Heart left ventricle (tissue), 13 donors: ENCODE measurements at regions not wholly inside any gene's neighbourhood (a gene's known extent, or its start where the extent isn't known, plus 50 kb on each side); places are given as distances from the start of the nearest gene placed in this dataset.

Experiments used
- POLR2A ChIP-seq, 2 donors: fragments of 450-650 bp; IDR thresholded peaks; one replicate each; pipeline ENCODE4 v1.6.1; 2017; ENCODE audit warnings: antibody characterized with exemption in 2 of 2, mild to moderate bottlenecking in 2 of 2, moderate library complexity in 2 of 2
- TF ChIP-seq, protein P1 (sequence below), 12 donors: fragments of 200-600 bp; sonication (generic) in 4 of 12; IDR thresholded peaks; one replicate each; pipeline versions ENCODE4 v1.5.0 to v1.8.0; 2018 to 2022; ENCODE audit warnings: antibody characterized with exemption in 12 of 12, mild to moderate bottlenecking in 5 of 12
- donor health status: ischemic (EF 13 %, LVEDD 7.1; RV severe dilation, severe dysfunction).
- donor health status: DM: no; HTN: yes; CAD: no.
- donor health status: DM: no; HTN: no; CAD: no.
- donor health status: ischemic (EF 25% LVEDD 6.9; RV normal size, moderate dysfunction).
- donor health status: ischemic (EF 25% LVEDD 5.7; RV mildly dilated, moderate dysfunction).
- donor health status: ischemic (EF 35%, LVEDD 5.7; RV mildly dilated, moderate dysfunction).
- donor health status: nonischemic (EF 11% LVEDD 7.7; RV severe dilation, severe dysfunction).
- donor health status: DM: yes; HTN: yes; CAD: no.
- donor health status: PGD.
- donor health status: ischemic (EF 29% LVEDD 5.4; RV normal size, mild dysfunction).
- donor health status: nonischemic (EF 23%, LVEDD 6.1; RV moderate dilation, normal function).

- TF ChIP-seq POLR2A (IDR thresholded peaks at IDR 0.05), result no peak
- TF ChIP-seq, protein P1, sequence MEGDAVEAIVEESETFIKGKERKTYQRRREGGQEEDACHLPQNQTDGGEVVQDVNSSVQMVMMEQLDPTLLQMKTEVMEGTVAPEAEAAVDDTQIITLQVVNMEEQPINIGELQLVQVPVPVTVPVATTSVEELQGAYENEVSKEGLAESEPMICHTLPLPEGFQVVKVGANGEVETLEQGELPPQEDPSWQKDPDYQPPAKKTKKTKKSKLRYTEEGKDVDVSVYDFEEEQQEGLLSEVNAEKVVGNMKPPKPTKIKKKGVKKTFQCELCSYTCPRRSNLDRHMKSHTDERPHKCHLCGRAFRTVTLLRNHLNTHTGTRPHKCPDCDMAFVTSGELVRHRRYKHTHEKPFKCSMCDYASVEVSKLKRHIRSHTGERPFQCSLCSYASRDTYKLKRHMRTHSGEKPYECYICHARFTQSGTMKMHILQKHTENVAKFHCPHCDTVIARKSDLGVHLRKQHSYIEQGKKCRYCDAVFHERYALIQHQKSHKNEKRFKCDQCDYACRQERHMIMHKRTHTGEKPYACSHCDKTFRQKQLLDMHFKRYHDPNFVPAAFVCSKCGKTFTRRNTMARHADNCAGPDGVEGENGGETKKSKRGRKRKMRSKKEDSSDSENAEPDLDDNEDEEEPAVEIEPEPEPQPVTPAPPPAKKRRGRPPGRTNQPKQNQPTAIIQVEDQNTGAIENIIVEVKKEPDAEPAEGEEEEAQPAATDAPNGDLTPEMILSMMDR (IDR thresholded peaks at IDR 0.05), result no peak
Measured at GRCh38 chr1:104933846-104934245, 1184.1 kb downstream of the AMY1C start.
